ENCODE measurements at regions not wholly inside any gene's neighbourhood (a gene's known extent, or its start where the extent isn't known, plus 50 kb on each side); places are given as distances from the start of the nearest gene placed in this dataset.
A peak's percentile ranks its signal among the peaks of the same experiment; 100 is the strongest.
"Not testable (repeated sequence)": the region's sequence is repeated elsewhere in the genome, so short reads cannot be mapped to it uniquely, and the experiment has no call there.

DNA sequence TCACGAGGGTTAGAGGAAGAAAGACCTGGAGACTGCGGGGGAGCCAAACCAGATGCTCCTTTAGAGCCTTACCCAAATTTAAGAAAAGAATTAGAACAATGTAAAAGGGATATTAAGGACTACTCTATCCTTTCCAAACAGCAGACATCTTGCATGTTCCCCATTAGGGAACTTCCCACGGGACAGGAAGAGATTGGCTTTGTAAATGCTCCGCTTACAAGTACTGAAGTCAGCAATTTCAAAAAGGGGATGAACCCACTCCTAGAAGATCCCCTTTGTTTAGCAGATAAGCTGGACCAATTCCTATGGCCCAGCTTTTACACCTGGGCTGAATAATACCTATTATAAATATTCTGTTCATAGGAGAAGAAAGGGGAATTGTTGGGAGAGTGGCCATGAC, 74.2 kb downstream of the APOBEC1 start:
- no peak for DNase-seq

DNA sequence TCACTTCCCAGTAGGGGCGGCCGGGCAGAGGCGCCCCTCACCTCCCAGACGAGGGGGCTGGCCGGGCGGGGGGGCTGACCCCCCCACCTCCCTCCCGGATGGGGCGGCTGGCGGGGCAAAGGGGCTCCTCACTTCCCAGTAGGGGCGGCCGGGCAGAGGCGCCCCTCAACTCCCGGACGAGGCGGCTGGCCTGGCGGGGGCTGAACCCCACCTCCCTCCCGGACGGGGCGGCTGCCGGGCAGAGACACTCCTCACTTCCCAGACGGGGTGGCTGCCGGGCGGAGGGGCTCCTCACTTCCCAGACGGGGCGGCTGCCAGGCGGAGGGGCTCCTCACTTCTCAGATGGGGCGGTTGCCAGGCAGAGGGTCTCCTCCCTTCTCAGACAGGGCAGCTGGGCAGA, 75.6 kb downstream of the APOBEC1 start:
- not testable (repeated sequence) for DNase-seq

DNA sequence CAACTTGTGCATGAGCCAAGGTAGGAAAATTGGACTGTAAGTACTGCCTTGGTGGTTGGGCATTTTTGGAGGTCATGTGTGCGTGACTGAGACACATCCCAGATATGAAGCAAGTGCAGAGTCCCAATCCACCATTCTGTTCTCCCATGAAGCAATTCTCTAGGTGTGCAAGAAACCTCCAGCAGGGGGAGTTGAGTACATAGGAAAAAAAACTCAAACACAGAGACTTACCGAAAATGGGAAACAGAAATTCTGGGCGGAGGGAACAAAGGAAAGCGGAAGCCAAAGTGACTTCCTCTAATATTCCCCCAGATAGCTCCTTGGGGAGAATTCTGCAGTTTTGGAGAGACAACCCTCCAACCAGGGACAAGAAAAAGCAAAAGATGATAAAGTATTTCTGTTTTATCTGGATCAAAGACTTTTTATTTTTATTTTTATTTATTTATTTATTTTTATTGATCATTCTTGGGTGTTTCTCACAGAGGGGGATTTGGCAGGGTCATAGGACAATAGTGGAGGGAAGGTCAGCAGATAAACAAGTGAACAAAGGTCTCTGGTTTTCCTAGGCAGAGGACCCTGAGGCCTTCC, 76.9 kb downstream of the APOBEC1 start:
- peak; percentile 4 for DNase-seq

DNA sequence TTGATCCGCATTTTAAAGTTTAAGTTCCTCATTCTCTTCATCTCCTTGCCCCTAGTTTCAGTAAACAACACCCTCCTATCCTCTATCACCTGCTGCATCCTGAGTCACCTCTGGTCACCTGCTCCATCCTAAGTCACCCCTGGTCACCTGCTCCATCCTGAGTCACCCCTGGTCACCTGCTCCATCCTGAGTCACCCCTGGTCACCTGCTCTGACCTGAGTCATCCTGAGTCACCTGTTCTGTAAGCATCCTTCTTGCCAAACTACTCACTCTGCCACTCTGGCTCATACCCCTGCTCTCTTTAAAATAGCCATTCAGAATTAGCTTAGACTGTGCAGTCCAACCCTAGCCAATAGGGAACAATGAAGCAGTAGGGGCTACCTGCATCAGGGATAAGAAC, 80.6 kb upstream of the CD163 start:
- DNase-seq, result peak; percentile 2

DNA sequence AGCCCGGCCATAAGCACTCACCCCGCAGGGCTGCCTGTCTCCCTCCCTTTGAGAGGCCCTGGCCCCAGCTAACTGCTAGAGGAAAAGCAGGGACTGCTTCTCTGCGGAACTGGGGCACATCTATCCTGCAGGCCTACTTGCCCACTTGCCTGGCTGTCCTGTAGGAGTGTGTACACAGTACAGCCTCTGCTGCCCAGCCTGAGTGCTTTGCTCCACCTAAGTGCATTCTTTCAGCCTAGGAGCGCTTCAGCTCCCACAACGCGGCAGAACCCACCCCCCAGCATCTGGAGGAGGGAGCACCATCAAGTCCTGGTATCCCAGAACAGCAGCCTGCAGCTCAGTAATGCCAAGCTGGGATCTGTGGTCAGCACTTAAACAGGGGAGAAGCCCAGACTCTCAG, 79.9 kb upstream of the CD163 start:
- no peak for DNase-seq

DNA sequence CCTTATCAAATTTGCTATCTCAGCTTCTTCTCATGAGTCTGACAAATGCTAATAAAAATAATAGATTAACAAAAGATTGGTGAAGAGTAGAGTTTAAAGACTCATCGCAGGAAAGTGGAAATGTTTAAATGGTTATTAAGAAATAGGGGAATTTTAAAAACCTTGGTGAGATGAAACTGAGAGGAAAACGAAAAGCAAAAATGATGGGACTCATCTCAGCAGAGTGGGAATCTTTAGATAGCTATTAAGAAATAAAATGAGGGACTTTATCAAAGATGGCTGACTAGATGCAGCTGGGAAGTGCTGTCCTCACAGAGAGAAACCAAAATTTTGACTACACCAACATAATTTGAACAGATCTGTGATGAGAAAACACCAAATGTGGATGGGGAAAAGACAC, 79.2 kb upstream of the CD163 start:
- no peak for DNase-seq

DNA sequence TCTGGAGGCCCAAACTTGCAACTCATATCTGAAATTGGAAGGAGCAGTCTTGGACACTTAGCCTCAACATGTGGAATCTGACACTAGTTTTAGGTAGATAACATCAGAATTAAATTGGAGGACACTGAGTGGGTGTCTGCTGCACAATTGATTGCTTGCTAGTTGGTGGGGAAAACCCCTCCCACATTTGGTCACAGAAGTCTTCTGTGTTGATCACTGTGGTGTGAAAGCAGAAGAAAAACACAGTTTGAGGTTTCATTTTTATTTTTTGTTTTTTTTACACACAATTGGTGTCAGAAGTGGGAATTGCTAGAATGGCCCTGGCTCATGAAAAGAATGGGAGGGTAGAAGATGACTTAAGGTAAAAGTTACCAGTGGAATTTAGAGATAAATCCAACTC, 78.0 kb upstream of the CD163 start:
- DNase-seq, result no peak

DNA sequence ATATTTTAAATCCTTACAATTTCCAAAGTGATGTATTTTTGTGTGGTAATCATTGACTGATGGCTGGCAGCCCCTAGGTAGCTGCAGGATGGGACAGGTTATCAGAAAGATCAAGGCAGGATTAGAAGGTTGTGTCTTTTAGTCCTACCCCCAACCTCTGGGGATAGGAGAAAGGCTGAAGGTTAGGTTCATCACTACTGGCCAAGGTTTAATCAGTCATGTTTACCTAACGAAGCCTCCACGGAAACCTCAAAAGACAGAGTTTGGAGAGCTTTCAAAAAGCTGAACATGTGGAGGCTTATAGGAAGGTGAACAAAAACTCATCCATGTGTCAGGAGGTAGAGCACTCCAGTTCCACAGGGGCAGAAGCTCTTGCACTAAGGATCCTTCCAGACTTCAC, 77.5 kb upstream of the CD163 start:
- DNase-seq, result no peak

DNA sequence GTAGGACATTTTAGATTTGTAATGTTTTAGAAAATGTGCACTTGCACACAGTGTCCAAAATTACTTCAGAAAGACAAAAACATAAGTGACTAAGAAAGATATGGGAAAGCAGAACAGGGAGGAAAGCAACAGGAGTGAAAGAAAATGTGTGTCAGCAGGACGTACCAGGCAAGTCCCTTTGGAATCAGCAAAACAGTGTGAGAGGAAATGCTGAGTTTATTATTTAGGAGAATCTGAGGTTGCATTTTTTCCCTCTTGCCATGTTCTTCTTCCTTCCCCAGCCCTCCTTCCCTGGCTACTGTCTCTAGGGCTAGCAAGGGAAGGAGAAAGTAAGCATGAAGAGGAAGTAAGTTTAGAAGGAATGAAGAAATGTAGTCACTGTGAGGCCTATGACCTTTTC, 67.7 kb upstream of the CD163 start:
- DNase-seq, result no peak

DNA sequence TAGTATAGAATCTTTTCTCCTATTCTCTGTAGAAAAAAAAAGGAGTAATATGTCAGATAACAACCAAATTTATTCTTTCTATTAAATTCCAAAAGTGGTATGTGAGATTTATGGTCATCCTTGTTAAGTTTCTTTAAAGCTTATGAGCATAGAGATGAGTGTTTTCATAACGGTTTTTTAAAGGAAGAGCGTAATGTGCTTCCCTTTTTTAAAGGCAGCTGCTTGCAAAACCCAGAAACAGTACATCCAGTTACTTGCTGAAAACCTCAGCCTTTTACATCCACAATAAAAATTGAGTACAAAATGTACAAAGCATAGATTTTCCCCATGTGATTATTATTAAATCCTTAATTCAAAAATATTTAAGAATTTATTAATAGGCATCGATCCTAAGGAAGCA, 53.6 kb upstream of the CD163 start:
- no peak for DNase-seq

DNA sequence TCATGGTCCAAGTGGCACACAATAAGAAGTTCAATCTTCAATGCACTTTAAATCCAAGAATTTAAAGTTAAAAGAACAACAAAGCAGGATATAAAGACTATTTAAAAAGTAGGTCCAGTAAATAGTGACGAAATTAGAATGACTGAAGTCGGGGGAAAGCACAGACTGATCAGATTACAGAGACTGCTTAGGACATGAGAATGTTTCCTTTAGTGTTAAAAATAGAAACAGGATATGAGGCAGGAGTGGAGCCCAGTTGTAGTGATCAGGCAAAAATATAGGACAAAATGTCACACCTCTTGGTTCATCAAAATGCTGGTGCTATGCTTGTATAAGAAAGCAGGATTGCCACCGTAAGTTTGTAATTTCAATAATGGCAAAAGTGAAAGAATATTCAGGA, 52.2 kb upstream of the CD163 start:
- DNase-seq, result no peak

DNA sequence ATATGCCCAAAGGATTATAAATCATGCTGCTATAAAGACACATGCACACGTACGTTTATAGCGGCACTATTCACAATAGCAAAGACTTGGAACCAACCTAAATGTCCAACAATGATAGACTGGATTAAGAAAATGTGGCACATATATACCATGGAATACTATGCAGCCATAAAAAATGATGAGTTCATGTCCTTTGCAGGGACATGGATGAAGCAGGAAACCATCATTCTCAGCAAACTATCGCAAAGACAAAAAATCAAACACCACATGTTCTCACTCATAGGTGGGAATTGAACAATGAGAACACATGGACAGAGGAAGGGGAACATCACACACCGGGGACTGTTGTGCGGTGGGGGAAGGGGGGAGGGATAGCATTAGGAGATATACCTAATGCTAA, 51.3 kb upstream of the CD163 start:
- not testable (repeated sequence) for DNase-seq

All from NK-92 treated with Interleukin-12 subunit alpha and Interleukin-12 subunit beta, amount 100 ng/mL, for 24 hours (cell line).